ENCODE measurements at regions not wholly inside any gene's neighbourhood (a gene's known extent, or its start where the extent isn't known, plus 50 kb on each side); places are given as distances from the start of the nearest gene placed in this dataset.

DNA sequence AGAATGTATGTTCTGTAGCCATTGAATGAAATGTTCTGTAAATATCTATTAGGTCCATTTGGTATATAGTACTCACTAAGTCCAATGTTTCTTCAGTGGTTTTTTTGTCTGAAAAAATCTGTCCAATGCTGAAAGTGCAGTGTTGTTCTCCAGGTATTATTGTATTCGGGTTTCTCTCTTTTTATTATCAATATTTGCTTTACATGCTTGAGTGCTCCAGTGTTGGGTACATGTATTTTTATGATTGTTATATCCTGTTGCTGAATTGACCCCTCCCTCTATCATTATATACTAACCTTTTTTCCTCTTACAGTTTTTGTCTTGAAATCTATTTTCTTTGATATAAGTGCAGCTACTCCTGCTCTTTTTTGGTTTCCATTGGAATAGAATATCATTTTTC, 382.2 kb downstream of the CCER1 start:
- no peaks in the 10 kb centered on the region for H3K36me3 ChIP-seq
- TF ChIP-seq, protein P1, sequence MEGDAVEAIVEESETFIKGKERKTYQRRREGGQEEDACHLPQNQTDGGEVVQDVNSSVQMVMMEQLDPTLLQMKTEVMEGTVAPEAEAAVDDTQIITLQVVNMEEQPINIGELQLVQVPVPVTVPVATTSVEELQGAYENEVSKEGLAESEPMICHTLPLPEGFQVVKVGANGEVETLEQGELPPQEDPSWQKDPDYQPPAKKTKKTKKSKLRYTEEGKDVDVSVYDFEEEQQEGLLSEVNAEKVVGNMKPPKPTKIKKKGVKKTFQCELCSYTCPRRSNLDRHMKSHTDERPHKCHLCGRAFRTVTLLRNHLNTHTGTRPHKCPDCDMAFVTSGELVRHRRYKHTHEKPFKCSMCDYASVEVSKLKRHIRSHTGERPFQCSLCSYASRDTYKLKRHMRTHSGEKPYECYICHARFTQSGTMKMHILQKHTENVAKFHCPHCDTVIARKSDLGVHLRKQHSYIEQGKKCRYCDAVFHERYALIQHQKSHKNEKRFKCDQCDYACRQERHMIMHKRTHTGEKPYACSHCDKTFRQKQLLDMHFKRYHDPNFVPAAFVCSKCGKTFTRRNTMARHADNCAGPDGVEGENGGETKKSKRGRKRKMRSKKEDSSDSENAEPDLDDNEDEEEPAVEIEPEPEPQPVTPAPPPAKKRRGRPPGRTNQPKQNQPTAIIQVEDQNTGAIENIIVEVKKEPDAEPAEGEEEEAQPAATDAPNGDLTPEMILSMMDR (IDR thresholded peaks at IDR 0.05; ENCODE audit: borderline replicate concordance): no peak
- no peak overlapping the region for H3K27ac ChIP-seq (replicated peaks)
- no peak for DNase-seq
- no peak overlapping the region for H3K4me3 ChIP-seq
- intact Hi-C loops (cut with micrococcal nuclease): no loop called here
- H3K9me3 ChIP-seq (replicated peaks): peaks cover 2% of the 10 kb centered on the region
- H3K27me3 ChIP-seq (ENCODE audit: low read depth): no peaks in the 10 kb centered on the region
- no peaks in the 10 kb centered on the region for H3K4me1 ChIP-seq

DNA sequence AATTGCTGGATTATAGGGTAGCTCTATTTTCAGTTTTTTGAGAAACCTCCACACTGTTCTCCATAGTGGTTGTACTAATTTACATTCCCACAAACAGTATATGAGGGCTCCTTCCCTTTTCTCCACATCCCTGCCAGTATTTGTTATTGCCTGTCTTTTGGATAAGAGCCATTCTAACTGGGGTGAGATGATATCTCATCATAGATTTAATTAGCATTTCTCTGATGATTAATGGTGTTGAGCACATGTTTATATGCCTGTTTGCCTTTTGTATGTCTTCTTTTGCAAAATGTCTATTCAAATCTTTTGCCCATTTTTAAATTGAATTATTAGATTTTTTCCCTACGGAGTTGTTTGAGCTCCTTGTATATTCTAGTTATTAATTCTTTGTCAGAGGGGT, 385.3 kb downstream of the CCER1 start:
- DNase-seq: no peak
- Histone ChIP-seq H3K27ac (replicated peaks) (no peak overlapping the region), H3K36me3 (no peaks in the 10 kb centered on the region), H3K4me3 (no peak overlapping the region), H3K4me1 (no peaks in the 10 kb centered on the region), H3K9me3 (replicated peaks) (peaks cover 23% of the 10 kb centered on the region), H3K27me3 (ENCODE audit: low read depth) (no peaks in the 10 kb centered on the region)
- intact Hi-C loops (cut with micrococcal nuclease): no loop called here
- TF ChIP-seq, protein P1 (IDR thresholded peaks at IDR 0.05; ENCODE audit: borderline replicate concordance): no peak

DNA sequence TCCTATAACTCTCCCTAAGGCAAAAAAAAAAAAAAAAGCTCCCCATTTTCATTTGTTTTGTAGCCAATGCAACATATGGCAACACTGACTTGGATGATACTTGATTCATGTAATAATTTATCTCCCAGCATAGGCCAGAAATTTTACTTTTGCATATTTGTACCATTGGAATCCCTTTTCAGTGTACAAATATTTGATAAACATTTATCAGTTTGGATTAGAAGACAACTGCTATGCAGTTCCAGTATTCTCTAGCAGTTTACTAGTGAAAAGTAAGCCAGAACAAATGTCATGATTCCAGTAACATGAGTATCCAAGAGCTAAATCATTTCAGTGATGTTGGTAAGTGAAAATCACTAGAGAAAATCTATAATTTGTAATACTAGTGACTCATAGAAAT, 392.3 kb downstream of the CCER1 start:
- Histone ChIP-seq H3K36me3 (no peaks in the 10 kb centered on the region), H3K4me1 (no peaks in the 10 kb centered on the region), H3K27me3 (ENCODE audit: low read depth) (no peaks in the 10 kb centered on the region), H3K9me3 (replicated peaks) (peaks cover 22% of the 10 kb centered on the region), H3K4me3 (no peak overlapping the region), H3K27ac (replicated peaks) (no peak overlapping the region)
- no peak for DNase-seq
- intact Hi-C loops (cut with micrococcal nuclease): no loop called here
- TF ChIP-seq, protein P1 (IDR thresholded peaks at IDR 0.05; ENCODE audit: borderline replicate concordance): no peak

DNA sequence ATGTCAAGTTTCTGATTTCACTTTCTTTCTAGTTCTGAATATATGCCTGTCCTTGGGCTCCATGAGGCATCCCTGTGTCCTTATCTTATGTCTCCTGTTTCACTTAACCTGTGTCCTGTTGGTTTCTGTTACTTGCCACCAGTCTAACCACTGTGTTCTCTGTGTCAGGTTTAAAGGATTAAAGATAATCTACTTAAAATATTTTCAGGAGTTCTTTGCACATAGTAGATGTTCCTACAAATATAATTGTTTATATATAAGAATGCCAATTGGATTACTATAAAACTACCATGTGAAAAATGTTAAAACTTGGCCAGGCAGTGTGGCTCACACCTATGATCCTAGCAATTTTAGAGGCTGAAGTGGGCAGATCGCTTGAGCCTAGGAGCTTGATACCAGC, 406.4 kb downstream of the CCER1 start:
- H3K9me3 ChIP-seq (replicated peaks): no peaks in the 10 kb centered on the region
- no peaks in the 10 kb centered on the region for H3K27me3 ChIP-seq (ENCODE audit: low read depth)
- DNase-seq: no peak
- no peaks in the 10 kb centered on the region for H3K4me1 ChIP-seq
- TF ChIP-seq, protein P1 (IDR thresholded peaks at IDR 0.05; ENCODE audit: borderline replicate concordance): no peak
- no peak overlapping the region for H3K4me3 ChIP-seq
- H3K36me3 ChIP-seq: no peaks in the 10 kb centered on the region
- intact Hi-C loops (cut with micrococcal nuclease): no loop called here
- H3K27ac ChIP-seq (replicated peaks): no peak overlapping the region

DNA sequence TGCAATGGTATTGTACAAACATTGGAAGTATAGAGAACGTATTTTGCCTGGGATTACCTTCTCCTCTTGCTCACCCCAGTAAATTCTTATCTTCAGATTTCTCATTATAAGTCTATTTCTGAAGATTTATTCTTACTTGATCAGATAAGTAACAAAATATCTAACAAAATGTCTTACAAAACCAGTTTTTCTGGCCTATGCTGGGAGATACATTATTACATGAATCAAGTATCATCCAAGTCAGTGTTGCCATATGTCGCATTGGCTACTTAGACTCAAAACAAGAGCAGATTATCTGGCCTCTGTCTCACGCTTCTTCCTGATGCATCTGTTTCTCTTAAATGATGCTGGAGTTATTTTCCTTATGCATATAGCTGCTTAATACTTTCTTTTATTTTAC, 408.5 kb downstream of the CCER1 start:
- TF ChIP-seq, protein P1 (IDR thresholded peaks at IDR 0.05; ENCODE audit: borderline replicate concordance): no peak
- no peaks in the 10 kb centered on the region for H3K36me3 ChIP-seq
- H3K27me3 ChIP-seq (ENCODE audit: low read depth): no peaks in the 10 kb centered on the region
- no peaks in the 10 kb centered on the region for H3K9me3 ChIP-seq (replicated peaks)
- intact Hi-C loops (cut with micrococcal nuclease): no loop called here
- H3K4me3 ChIP-seq: no peak overlapping the region
- no peak overlapping the region for H3K27ac ChIP-seq (replicated peaks)
- no peak for DNase-seq
- H3K4me1 ChIP-seq: no peaks in the 10 kb centered on the region

DNA sequence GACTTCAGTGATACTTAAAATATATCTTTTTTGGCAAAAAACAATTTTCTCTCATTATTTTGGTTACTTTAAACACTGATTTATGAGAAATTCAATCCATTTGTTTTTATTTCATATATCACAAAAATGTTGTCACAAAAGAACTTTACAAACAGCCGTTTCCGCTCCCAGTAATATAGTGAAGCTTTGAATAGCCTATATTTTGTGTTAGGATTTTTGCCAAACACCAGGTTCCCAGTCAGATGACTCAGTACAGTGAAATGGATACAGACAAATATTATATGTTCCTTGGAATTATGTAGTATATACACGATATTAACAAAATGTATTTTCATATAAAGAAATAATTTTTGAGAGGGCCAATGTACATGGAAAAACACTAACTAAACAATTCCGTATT, 411.1 kb downstream of the CCER1 start:
- Histone ChIP-seq H3K27ac (replicated peaks) (no peak overlapping the region), H3K4me1 (no peaks in the 10 kb centered on the region), H3K9me3 (replicated peaks) (no peaks in the 10 kb centered on the region), H3K4me3 (no peak overlapping the region), H3K27me3 (ENCODE audit: low read depth) (no peaks in the 10 kb centered on the region), H3K36me3 (no peaks in the 10 kb centered on the region)
- TF ChIP-seq, protein P1 (IDR thresholded peaks at IDR 0.05; ENCODE audit: borderline replicate concordance): no peak
- DNase-seq: no peak
- intact Hi-C loops (cut with micrococcal nuclease): no loop called here

All from left ventricle myocardium inferior (tissue), 1 donor.